IPS-NIHi7 (cell line): ENCODE measurements at regions not wholly inside any gene's neighbourhood (a gene's known extent, or its start where the extent isn't known, plus 50 kb on each side); places are given as distances from the start of the nearest gene placed in this dataset.

Source experiments
- DNase-seq: peaks from one replicate; pipeline ENCODE4 v3.0.0; 2012; ENCODE audit warnings: mixed read lengths; ENCODE audit errors: extremely low spot score

- no peak for DNase-seq
Measured at GRCh38 chr2:119104414-119104813, 54.1 kb downstream of the C1QL2 start.

GRCh38 chr2:119102964-119103363, 55.6 kb downstream of the C1QL2 start:
- DNase-seq, result no peak

GRCh38 chr2:119088416-119088815, 70.1 kb downstream of the C1QL2 start:
- DNase-seq, result peak; percentile 5

GRCh38 chr2:119086327-119086726, 72.2 kb downstream of the C1QL2 start:
- peak; percentile 8 for DNase-seq

GRCh38 chr2:119085613-119086012, 72.9 kb downstream of the C1QL2 start:
- peak; percentile 3 for DNase-seq

GRCh38 chr2:119083416-119083815, 75.1 kb downstream of the C1QL2 start:
- peak; percentile 5 for DNase-seq

- peak; percentile 5 for DNase-seq
Measured at GRCh38 chr2:119082821-119083400, 75.6 kb downstream of the C1QL2 start.

- DNase-seq, result peak; percentile 5
Measured at GRCh38 chr2:119078796-119079195, 79.8 kb downstream of the C1QL2 start.

- DNase-seq, result no peak
Measured at GRCh38 chr2:119076713-119077112, 81.8 kb downstream of the C1QL2 start.

GRCh38 chr2:119073213-119073612, 85.3 kb downstream of the C1QL2 start:
- no peak for DNase-seq

- DNase-seq, result peak; percentile 6
Measured at GRCh38 chr2:119071476-119071875, 87.1 kb downstream of the C1QL2 start.

GRCh38 chr2:119069781-119070180, 88.8 kb downstream of the C1QL2 start:
- no peak for DNase-seq

GRCh38 chr2:119068154-119068725, 90.3 kb downstream of the C1QL2 start:
- DNase-seq, result no peak

GRCh38 chr2:119066272-119066804, 92.2 kb downstream of the C1QL2 start:
- no peak for DNase-seq

- DNase-seq, result no peak
Measured at GRCh38 chr2:119065146-119065545, 93.4 kb downstream of the C1QL2 start.

- DNase-seq, result no peak
Measured at GRCh38 chr2:119064567-119064966, 94.0 kb downstream of the C1QL2 start.

GRCh38 chr2:119063177-119063576, 95.4 kb downstream of the C1QL2 start:
- DNase-seq, result no peak

- no peak for DNase-seq
Measured at GRCh38 chr2:119062652-119063051, 95.9 kb downstream of the C1QL2 start.

GRCh38 chr2:119062179-119062578, 96.4 kb downstream of the C1QL2 start:
- no peak for DNase-seq

GRCh38 chr2:119059940-119060339, 98.6 kb downstream of the C1QL2 start:
- DNase-seq, result no peak

- peak; percentile 4 for DNase-seq
Measured at GRCh38 chr2:119059287-119059686, 99.3 kb downstream of the C1QL2 start.

- DNase-seq, result no peak
Measured at GRCh38 chr2:119053700-119054436, 104.7 kb downstream of the C1QL2 start.

- DNase-seq, result no peak
Measured at GRCh38 chr2:119051263-119051662, 107.3 kb downstream of the C1QL2 start.
